A204.1 (cell line): ENCODE measurements at regions not wholly inside any gene's neighbourhood (a gene's known extent, or its start where the extent isn't known, plus 50 kb on each side); places are given as distances from the start of the nearest gene placed in this dataset.

ENCODE experiments used
- FAIRE-seq: peaks from 2 replicates; lab custom pipeline; 2012; peaks lifted over from hg19 to GRCh38; lab: Jason Lieb, UNC

- no peak for FAIRE-seq
Measured at GRCh38 chr14:98682726-98683125, 589.3 kb downstream of the BCL11B start.

- no peak for FAIRE-seq
Measured at GRCh38 chr14:98684468-98684867, 587.5 kb downstream of the BCL11B start.

DNA sequence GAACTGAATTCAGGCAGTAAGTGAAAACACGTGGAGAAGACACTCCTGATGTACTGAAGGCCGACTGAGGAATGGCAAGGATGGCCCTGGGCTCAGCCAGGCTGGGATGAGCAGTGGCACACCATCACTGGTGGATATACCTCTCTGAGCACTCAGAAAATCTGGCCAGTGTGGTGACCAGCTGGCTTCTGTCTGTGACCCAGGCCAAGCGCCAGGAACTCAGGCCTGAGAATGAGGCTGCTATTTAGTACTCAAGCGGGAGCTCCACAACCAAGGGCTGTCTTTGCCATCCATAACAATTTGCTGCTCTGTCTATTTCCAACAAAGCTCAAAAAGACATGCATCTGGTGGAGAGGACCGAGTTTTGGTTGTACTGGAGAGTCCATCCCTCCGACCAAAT is 586.3 kb downstream of the BCL11B start:
- no peak for FAIRE-seq

DNA sequence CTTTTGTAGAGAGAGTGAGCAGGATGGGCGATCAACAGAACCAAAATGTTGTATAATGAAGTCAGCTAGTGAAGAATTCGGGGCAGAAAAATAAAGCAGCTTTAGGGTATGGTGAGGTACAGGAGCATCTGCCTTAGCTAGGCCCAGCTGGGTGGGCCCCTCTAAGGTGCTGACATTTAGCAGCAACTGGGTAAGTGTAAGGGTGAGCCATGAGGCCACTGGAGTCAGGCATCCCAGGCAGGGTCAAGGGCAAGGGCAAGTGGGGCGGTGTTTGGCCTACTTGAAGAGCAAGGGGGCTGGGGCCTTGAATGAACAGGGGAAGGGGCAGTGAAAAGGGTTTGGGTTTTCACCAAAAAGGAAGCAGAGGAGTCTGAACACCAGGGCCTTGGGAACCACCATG is 583.6 kb downstream of the BCL11B start:
- FAIRE-seq: no peak

GRCh38 chr14:98689951-98690350 is 582.0 kb downstream of the BCL11B start:
- no peak for FAIRE-seq

GRCh38 chr14:98692832-98693231 is 579.2 kb downstream of the BCL11B start:
- no peak for FAIRE-seq

DNA sequence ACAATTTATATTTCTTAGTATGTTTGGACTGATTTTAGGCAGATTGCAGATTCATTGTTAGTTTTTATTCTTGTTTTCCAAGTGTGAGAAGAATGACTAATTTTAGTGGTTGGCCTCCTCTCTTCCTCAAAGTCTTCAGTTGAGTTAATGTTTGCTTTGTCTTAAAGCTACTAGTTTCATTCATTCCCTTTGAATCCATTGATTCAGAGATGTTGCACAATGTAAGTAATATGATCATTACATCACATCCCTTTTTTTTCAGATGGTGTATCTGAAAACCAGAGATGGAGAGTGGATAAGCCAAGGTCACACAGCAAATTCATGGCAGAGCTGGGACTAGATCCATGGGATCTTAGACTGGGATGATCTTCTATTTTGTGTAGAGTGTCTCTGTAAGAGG is 577.5 kb downstream of the BCL11B start:
- no peak for FAIRE-seq

DNA sequence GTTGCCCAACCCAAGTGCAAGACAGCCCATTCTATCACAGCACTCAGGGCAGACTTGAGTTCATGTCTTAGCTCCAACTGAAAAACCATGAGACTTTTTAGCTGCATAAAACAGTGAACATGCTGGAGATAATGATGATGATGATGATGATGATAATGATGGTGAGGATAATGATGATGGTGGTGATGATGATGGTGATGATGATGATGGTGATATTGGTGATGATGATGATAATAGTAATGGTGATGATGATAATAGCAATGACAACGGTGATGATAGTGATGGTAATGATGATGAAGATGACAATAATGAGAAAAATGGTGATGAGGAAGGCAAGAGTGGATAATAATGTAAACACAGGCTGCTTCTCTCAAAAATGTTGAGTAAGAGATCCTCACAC is 576.2 kb downstream of the BCL11B start:
- no peak for FAIRE-seq

GRCh38 chr14:98698341-98698740 is 573.7 kb downstream of the BCL11B start:
- FAIRE-seq: no peak

GRCh38 chr14:98700748-98701147 is 571.2 kb downstream of the BCL11B start:
- no peak for FAIRE-seq

DNA sequence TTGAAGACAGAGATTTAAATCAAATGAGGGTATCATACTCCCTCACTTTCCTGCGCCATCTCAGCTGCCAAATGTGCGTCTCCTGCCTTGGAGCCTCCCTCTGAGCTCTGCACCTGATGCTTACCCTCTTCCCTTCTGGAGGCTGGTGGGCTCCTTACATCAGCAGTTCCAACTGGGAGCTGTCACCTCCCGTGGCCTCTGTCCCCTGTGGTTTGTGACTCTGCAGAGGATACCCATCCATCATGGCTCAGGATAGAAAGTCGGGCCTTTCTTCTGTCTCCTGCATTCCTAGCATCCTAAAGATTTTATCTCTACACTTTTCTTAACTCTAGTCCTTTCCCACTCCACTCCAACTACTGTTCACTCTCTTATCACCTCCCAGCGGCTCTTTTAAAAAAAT is 570.6 kb downstream of the BCL11B start:
- FAIRE-seq: no peak

DNA sequence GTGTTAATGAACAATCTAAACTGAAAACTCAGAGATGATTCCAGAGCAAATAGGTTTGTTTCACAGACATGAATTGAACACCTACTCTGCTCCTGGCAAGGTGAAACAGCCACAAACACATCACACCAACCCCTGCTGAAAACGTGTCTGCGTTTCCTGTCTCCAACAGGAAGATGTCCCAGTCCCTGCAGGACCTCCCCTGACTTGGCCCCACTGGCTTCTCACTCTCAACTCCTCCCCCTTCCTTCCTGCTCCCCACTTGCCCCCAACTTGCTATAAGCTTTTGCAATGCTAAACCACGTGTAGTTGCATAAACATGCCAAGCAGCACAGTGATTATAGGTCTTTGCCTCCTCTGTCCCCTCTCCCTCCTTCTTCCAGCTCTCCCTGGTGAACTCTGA is 567.6 kb downstream of the BCL11B start:
- FAIRE-seq: no peak

- FAIRE-seq: no peak
Measured at GRCh38 chr14:98705871-98706300, 566.1 kb downstream of the BCL11B start.

- FAIRE-seq: no peak
Measured at GRCh38 chr14:98707522-98707921, 564.5 kb downstream of the BCL11B start.

- FAIRE-seq: no peak
Measured at GRCh38 chr14:98708555-98708954, 563.4 kb downstream of the BCL11B start.

GRCh38 chr14:98711453-98711852 is 560.5 kb downstream of the BCL11B start:
- FAIRE-seq: no peak

GRCh38 chr14:98714626-98715425 is 557.2 kb downstream of the BCL11B start:
- no peak for FAIRE-seq

DNA sequence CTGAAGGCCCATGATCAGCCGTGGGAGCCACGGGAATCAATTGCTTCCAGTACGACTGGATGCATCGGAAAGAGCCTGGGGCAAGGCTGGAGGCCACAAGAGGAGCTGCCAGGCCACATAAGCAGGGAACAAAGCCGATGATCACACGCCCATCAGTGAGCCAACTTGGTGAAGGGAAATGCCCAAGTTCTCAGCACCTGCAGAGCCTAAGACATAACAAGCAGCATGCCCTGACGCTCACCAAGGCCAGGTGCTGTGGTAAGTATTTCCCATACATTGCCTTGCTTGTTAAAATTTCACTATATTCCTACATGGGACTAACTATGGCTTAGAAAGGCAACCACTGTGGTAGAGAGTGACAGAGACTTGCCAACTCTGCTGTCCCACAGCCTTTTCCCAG is 555.9 kb downstream of the BCL11B start:
- FAIRE-seq: no peak

DNA sequence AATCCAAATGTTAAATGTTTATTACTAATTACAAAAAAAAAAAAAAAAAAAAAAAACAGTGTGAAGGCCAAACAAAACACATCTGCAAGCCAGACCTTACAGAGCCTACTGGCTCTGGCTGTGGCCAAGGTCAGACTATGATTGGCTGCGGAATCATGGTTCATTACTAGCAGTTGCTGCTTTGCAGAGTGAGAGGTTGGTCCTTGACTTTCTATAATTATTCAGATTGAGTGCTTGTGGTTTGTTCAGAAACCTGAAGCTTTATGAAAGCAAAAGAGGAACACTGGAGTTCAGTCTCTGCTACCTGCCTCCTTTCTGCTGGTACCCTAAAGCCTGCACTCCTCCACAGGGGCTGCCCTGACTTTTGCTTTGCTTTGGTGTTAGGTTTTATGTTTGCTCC is 550.9 kb downstream of the BCL11B start:
- no peak for FAIRE-seq

GRCh38 chr14:98724734-98725133 is 547.3 kb downstream of the BCL11B start:
- FAIRE-seq: no peak

DNA sequence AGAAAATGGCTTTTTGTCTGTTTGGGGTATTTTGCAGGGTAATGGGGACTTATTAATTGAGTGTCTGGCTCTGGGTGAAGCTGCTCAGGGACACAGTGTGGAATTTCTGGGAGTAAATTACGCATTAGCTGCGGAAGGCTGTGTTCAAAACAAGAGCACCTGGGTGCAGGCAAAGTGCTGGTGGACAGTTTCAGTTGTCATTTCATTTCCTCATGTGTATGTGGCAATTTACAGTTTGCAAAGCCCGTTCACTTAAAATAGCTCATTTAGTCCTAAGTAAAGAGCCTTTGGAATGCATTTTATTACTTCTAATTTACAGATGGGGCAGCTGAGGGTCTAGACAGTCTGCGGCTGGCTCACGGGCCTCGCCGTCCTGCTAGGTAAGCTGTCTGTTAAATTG is 546.8 kb downstream of the BCL11B start:
- no peak for FAIRE-seq

GRCh38 chr14:98725676-98726075 is 546.3 kb downstream of the BCL11B start:
- no peak for FAIRE-seq

GRCh38 chr14:98726585-98727405 is 545.2 kb downstream of the BCL11B start:
- no peak for FAIRE-seq

DNA sequence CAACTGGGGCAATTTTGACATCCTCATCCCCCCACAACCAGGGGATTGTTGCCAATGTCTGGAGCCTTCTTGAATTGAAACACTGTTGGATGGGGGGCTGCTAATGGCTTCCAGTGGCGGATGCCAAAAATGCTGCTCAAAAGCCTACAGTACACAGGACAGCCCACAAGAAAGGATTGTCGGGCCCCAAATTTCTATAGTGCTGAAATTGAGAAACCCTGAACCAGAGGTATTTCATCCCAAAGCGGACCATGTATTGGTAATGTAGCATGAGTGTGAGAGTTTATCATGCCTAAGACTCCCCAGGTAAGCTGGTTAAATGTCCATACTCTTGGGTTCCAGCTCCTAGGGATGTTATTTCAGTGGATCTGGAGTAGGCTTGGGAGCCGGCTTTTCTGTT is 544.0 kb downstream of the BCL11B start:
- FAIRE-seq: no peak
